ENCODE measurements at regions not wholly inside any gene's neighbourhood (a gene's known extent, or its start where the extent isn't known, plus 50 kb on each side); places are given as distances from the start of the nearest gene placed in this dataset.

GRCh38 chr2:22801071-22801470, 583.9 kb upstream of the KLHL29 start:
- TF ChIP-seq CTCF (IDR thresholded peaks at IDR 0.05; ENCODE audit: borderline replicate concordance, extremely low read depth, low read length, poor library complexity, severe bottlenecking) (no peak), EZH2 (IDR thresholded peaks at IDR 0.05; ENCODE audit: borderline replicate concordance, low read depth, low read length, severe bottlenecking) (no peak)
- DNase-seq (no peak), ATAC-seq (ENCODE audit: insufficient read depth, low read depth) (no peak)
- H4K20me1 ChIP-seq (ENCODE audit: insufficient read depth, low read length) = no peaks in the 10 kb centered on the region
- no peaks in the 10 kb centered on the region for H3K9me3 ChIP-seq (ENCODE audit: insufficient read depth, low read length, severe bottlenecking)
- no peaks in the 10 kb centered on the region for H3K36me3 ChIP-seq (ENCODE audit: insufficient read depth, low read length)
- no peak overlapping the region for H3K9ac ChIP-seq (ENCODE audit: low read depth, low read length)
- H3K4me3 ChIP-seq (ENCODE audit: low read depth in 1 of 2, low read length in 2 of 2) = no peak overlapping the region
- no peak overlapping the region for H2AFZ ChIP-seq (ENCODE audit: low read depth, low read length)
- H3K79me2 ChIP-seq (ENCODE audit: insufficient read depth, low read length) = no peaks in the 10 kb centered on the region
- no peak overlapping the region for H3K27ac ChIP-seq (ENCODE audit: low read length)
- H3K27me3 ChIP-seq (ENCODE audit: insufficient read depth, low read length, poor library complexity) = no peaks in the 10 kb centered on the region
- no peaks in the 10 kb centered on the region for H3K4me1 ChIP-seq (ENCODE audit: insufficient read depth, low read length)
- H3K4me2 ChIP-seq (ENCODE audit: insufficient read depth, low read length) = no peak overlapping the region

- no peak overlapping the region for H2AFZ ChIP-seq (ENCODE audit: low read depth, low read length)
- no peaks in the 10 kb centered on the region for H3K36me3 ChIP-seq (ENCODE audit: insufficient read depth, low read length)
- no peak overlapping the region for H3K9ac ChIP-seq (ENCODE audit: low read depth, low read length)
- H3K4me2 ChIP-seq (ENCODE audit: insufficient read depth, low read length) = no peak overlapping the region
- H3K79me2 ChIP-seq (ENCODE audit: insufficient read depth, low read length) = no peaks in the 10 kb centered on the region
- no peaks in the 10 kb centered on the region for H3K4me1 ChIP-seq (ENCODE audit: insufficient read depth, low read length)
- H4K20me1 ChIP-seq (ENCODE audit: insufficient read depth, low read length) = no peaks in the 10 kb centered on the region
- TF ChIP-seq EZH2 (IDR thresholded peaks at IDR 0.05; ENCODE audit: borderline replicate concordance, low read depth, low read length, severe bottlenecking) = no peak
- no peak for TF ChIP-seq CTCF (IDR thresholded peaks at IDR 0.05; ENCODE audit: borderline replicate concordance, extremely low read depth, low read length, poor library complexity, severe bottlenecking)
- no peak overlapping the region for H3K27ac ChIP-seq (ENCODE audit: low read length)
- no peak for DNase-seq
- H3K27me3 ChIP-seq (ENCODE audit: insufficient read depth, low read length, poor library complexity) = no peaks in the 10 kb centered on the region
- no peak overlapping the region for H3K4me3 ChIP-seq (ENCODE audit: low read depth in 1 of 2, low read length in 2 of 2)
- ATAC-seq (ENCODE audit: insufficient read depth, low read depth) = no peak
- no peaks in the 10 kb centered on the region for H3K9me3 ChIP-seq (ENCODE audit: insufficient read depth, low read length, severe bottlenecking)
Measured at GRCh38 chr2:22801970-22802369, 583.0 kb upstream of the KLHL29 start.

GRCh38 chr2:22807872-22808271, 577.1 kb upstream of the KLHL29 start:
- no peaks in the 10 kb centered on the region for H4K20me1 ChIP-seq (ENCODE audit: insufficient read depth, low read length)
- H3K9me3 ChIP-seq (ENCODE audit: insufficient read depth, low read length, severe bottlenecking) = no peaks in the 10 kb centered on the region
- H3K9ac ChIP-seq (ENCODE audit: low read depth, low read length) = no peak overlapping the region
- no peaks in the 10 kb centered on the region for H3K27me3 ChIP-seq (ENCODE audit: insufficient read depth, low read length, poor library complexity)
- H2AFZ ChIP-seq (ENCODE audit: low read depth, low read length) = no peak overlapping the region
- no peak for ATAC-seq (ENCODE audit: insufficient read depth, low read depth)
- no peak overlapping the region for H3K27ac ChIP-seq (ENCODE audit: low read length)
- DNase-seq = no peak
- H3K79me2 ChIP-seq (ENCODE audit: insufficient read depth, low read length) = no peaks in the 10 kb centered on the region
- no peaks in the 10 kb centered on the region for H3K36me3 ChIP-seq (ENCODE audit: insufficient read depth, low read length)
- no peaks in the 10 kb centered on the region for H3K4me1 ChIP-seq (ENCODE audit: insufficient read depth, low read length)
- H3K4me2 ChIP-seq (ENCODE audit: insufficient read depth, low read length) = no peak overlapping the region
- H3K4me3 ChIP-seq (ENCODE audit: low read depth in 1 of 2, low read length in 2 of 2) = no peak overlapping the region
- TF ChIP-seq CTCF (IDR thresholded peaks at IDR 0.05; ENCODE audit: borderline replicate concordance, extremely low read depth, low read length, poor library complexity, severe bottlenecking) (no peak), EZH2 (IDR thresholded peaks at IDR 0.05; ENCODE audit: borderline replicate concordance, low read depth, low read length, severe bottlenecking) (no peak)

GRCh38 chr2:22810602-22811001, 574.4 kb upstream of the KLHL29 start:
- no peaks in the 10 kb centered on the region for H4K20me1 ChIP-seq (ENCODE audit: insufficient read depth, low read length)
- H3K9me3 ChIP-seq (ENCODE audit: insufficient read depth, low read length, severe bottlenecking) = no peaks in the 10 kb centered on the region
- H3K27ac ChIP-seq (ENCODE audit: low read length) = no peak overlapping the region
- H3K9ac ChIP-seq (ENCODE audit: low read depth, low read length) = no peak overlapping the region
- no peak overlapping the region for H2AFZ ChIP-seq (ENCODE audit: low read depth, low read length)
- H3K4me1 ChIP-seq (ENCODE audit: insufficient read depth, low read length) = no peaks in the 10 kb centered on the region
- DNase-seq (no peak), ATAC-seq (ENCODE audit: insufficient read depth, low read depth) (no peak)
- no peaks in the 10 kb centered on the region for H3K27me3 ChIP-seq (ENCODE audit: insufficient read depth, low read length, poor library complexity)
- no peaks in the 10 kb centered on the region for H3K36me3 ChIP-seq (ENCODE audit: insufficient read depth, low read length)
- H3K4me3 ChIP-seq (ENCODE audit: low read depth in 1 of 2, low read length in 2 of 2) = no peak overlapping the region
- TF ChIP-seq CTCF (IDR thresholded peaks at IDR 0.05; ENCODE audit: borderline replicate concordance, extremely low read depth, low read length, poor library complexity, severe bottlenecking) (no peak), EZH2 (IDR thresholded peaks at IDR 0.05; ENCODE audit: borderline replicate concordance, low read depth, low read length, severe bottlenecking) (no peak)
- no peak overlapping the region for H3K4me2 ChIP-seq (ENCODE audit: insufficient read depth, low read length)
- no peaks in the 10 kb centered on the region for H3K79me2 ChIP-seq (ENCODE audit: insufficient read depth, low read length)

Measured in DND-41 (cell line).